Hindlimb muscle (tissue), 1 donor: ENCODE measurements at regions not wholly inside any gene's neighbourhood (a gene's known extent, or its start where the extent isn't known, plus 50 kb on each side); places are given as distances from the start of the nearest gene placed in this dataset.
"Not testable (repeated sequence)": the region's sequence is repeated elsewhere in the genome, so short reads cannot be mapped to it uniquely, and the experiment has no call there.

Source experiments
- DNase-seq: peaks from one replicate; pipeline ENCODE4 v3.0.0-alpha.2; 2013

- no peak for DNase-seq
Measured at GRCh38 chr3:153944084-153944483, 177.1 kb upstream of the ARHGEF26 start.

GRCh38 chr3:153951276-153951675 is 169.9 kb upstream of the ARHGEF26 start:
- DNase-seq = no peak

- DNase-seq = no peak
Measured at GRCh38 chr3:153952091-153952490, 169.1 kb upstream of the ARHGEF26 start.

- DNase-seq = no peak
Measured at GRCh38 chr3:153956613-153957012, 164.6 kb upstream of the ARHGEF26 start.

GRCh38 chr3:153957421-153957820 is 163.8 kb upstream of the ARHGEF26 start:
- DNase-seq = no peak

GRCh38 chr3:153958635-153959595 is 162.3 kb upstream of the ARHGEF26 start:
- DNase-seq = no peak

- DNase-seq = no peak
Measured at GRCh38 chr3:153960458-153961074, 160.6 kb upstream of the ARHGEF26 start.

GRCh38 chr3:153961494-153961893 is 159.7 kb upstream of the ARHGEF26 start:
- no peak for DNase-seq

- no peak for DNase-seq
Measured at GRCh38 chr3:153963012-153963411, 158.2 kb upstream of the ARHGEF26 start.

- no peak for DNase-seq
Measured at GRCh38 chr3:153967260-153967659, 153.9 kb upstream of the ARHGEF26 start.

GRCh38 chr3:153970047-153970446 is 151.1 kb upstream of the ARHGEF26 start:
- DNase-seq = no peak

GRCh38 chr3:153970741-153971347 is 150.3 kb upstream of the ARHGEF26 start:
- no peak for DNase-seq

GRCh38 chr3:153972862-153973261 is 148.3 kb upstream of the ARHGEF26 start:
- no peak for DNase-seq

GRCh38 chr3:153973722-153974265 is 147.4 kb upstream of the ARHGEF26 start:
- no peak for DNase-seq

- no peak for DNase-seq
Measured at GRCh38 chr3:153974614-153975013, 146.6 kb upstream of the ARHGEF26 start.

GRCh38 chr3:153976891-153977554 is 144.2 kb upstream of the ARHGEF26 start:
- DNase-seq = peak; percentile 83

- DNase-seq = peak; percentile 82
Measured at GRCh38 chr3:153978006-153978405, 143.2 kb upstream of the ARHGEF26 start.

- no peak for DNase-seq
Measured at GRCh38 chr3:153979418-153980251, 141.6 kb upstream of the ARHGEF26 start.

- DNase-seq = no peak
Measured at GRCh38 chr3:153980252-153980590, 141.0 kb upstream of the ARHGEF26 start.

- DNase-seq = not testable (repeated sequence)
Measured at GRCh38 chr3:153997364-153997763, 123.8 kb upstream of the ARHGEF26 start.

GRCh38 chr3:154003649-154004048 is 117.5 kb upstream of the ARHGEF26 start:
- DNase-seq = no peak

GRCh38 chr3:154011036-154011435 is 110.2 kb upstream of the ARHGEF26 start:
- DNase-seq = no peak
